Bronchial epithelial cell (primary cell): ENCODE measurements at regions not wholly inside any gene's neighbourhood (a gene's known extent, or its start where the extent isn't known, plus 50 kb on each side); places are given as distances from the start of the nearest gene placed in this dataset.
"Not testable (repeated sequence)": the region's sequence is repeated elsewhere in the genome, so short reads cannot be mapped to it uniquely, and the experiment has no call there.

Source experiments
- DNase-seq: peaks from one replicate; pipeline ENCODE4 v3.0.0-alpha.2; 2010; ENCODE audit warnings: low read depth
- FAIRE-seq: peaks from 2 replicates; lab custom pipeline; 2011; peaks lifted over from hg19 to GRCh38; lab: Jason Lieb, UNC
- H3K27me3 ChIP-seq: 2 replicates; pipeline ENCODE4 v1.5.1; 2011; ENCODE audit warnings: low read length; ENCODE audit not compliant: control insufficient read depth, insufficient read depth
- H3K36me3 ChIP-seq: 2 replicates; pipeline ENCODE4 v1.5.1; 2011; ENCODE audit warnings: low read length; ENCODE audit not compliant: control insufficient read depth, insufficient read depth
- H3K4me3 ChIP-seq: 2 replicates; pipeline ENCODE4 v1.5.1; 2011; ENCODE audit warnings: mild to moderate bottlenecking, low read depth, low read length, control low read depth
- CTCF ChIP-seq: IDR thresholded peaks from 2 replicates; pipeline ENCODE4 v1.5.1; 2011; ENCODE audit warnings: mild to moderate bottlenecking, moderate library complexity, low read length, control low read depth, inconsistent platforms; ENCODE audit not compliant: insufficient read depth, severe bottlenecking

GRCh38 chr2:77867146-77867545 is 345.0 kb upstream of the LRRTM4 start:
- FAIRE-seq (no peak), DNase-seq (no peak)
- no peak for TF ChIP-seq CTCF
- Histone ChIP-seq H3K4me3 (no peak overlapping the region), H3K36me3 (no peaks in the 10 kb centered on the region), H3K27me3 (no peaks in the 10 kb centered on the region)

DNA sequence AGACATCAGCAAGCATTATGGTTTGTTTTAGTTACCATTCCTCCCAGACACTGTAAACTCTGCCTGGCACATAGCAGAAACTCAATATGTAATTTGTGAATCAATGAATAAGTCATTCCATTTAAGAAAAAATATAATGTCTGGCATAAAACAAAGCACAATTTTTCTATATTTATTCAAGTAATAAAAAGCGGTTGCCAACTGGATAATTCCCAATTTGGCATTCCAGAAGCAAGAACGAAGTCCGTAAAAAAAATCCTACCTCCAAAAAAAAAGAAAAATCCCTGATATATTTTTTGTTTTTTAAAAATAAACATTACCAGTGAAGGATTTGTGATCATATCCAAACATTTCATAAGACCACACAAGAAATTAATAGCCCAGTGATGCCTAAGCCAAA is 351.3 kb upstream of the LRRTM4 start:
- TF ChIP-seq CTCF, result no peak
- Histone ChIP-seq H3K27me3 (no peaks in the 10 kb centered on the region), H3K36me3 (no peaks in the 10 kb centered on the region), H3K4me3 (no peak overlapping the region)
- FAIRE-seq, result no peak
- no peak for DNase-seq

DNA sequence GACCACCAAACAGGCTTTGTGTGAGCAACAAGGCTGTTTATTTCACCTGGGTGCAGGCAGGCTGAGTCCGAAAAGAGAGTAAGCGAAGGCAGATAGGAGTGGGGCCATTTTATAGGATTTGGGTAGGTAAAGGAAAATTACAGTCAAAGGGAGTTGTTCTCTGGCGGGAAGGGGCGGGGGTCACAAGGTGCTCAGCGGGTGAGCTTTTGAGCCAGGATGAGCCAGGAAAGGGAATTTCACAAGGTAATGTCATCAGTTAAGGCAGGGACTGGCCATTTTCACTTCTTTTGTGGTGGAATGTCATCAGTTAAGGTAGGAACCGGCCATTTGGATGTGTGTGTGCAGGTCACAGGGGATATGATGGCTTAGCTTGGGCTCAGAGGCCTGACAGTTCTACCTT is 378.0 kb upstream of the LRRTM4 start:
- not testable (repeated sequence) for H3K36me3 ChIP-seq, H3K4me3 ChIP-seq, FAIRE-seq, DNase-seq, H3K27me3 ChIP-seq

GRCh38 chr2:77910136-77910535 is 388.0 kb upstream of the LRRTM4 start:
- Histone ChIP-seq H3K27me3 (no peaks in the 10 kb centered on the region), H3K36me3 (no peaks in the 10 kb centered on the region), H3K4me3 (no peak overlapping the region)
- DNase-seq, result no peak
- no peak for FAIRE-seq
- no peak for TF ChIP-seq CTCF

DNA sequence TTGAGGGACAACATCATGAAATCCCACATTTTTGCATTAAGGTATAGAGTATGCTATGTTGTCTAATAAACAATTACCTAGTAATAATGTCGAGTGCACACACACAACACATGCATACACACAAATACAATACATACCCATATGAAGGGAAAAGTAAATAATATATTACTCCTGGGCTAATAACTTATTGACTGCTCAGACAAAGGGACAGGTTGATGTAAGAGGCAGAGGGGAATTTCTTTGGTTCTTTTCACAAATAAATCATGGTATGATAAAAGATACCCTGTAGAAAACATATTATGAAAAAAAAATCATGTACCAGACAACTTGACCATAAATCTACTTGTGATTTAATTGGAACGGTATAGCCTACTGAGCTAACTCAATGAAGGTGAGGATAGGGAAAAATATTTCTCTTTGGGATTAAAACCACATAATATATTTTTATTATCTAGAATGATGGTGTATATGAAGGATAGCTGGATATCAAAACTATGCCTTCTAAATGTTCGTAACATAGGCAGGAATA is 398.7 kb upstream of the LRRTM4 start:
- no peak overlapping the region for H3K4me3 ChIP-seq
- DNase-seq (no peak), FAIRE-seq (no peak)
- no peaks in the 10 kb centered on the region for H3K27me3 ChIP-seq
- no peak for TF ChIP-seq CTCF
- no peaks in the 10 kb centered on the region for H3K36me3 ChIP-seq

DNA sequence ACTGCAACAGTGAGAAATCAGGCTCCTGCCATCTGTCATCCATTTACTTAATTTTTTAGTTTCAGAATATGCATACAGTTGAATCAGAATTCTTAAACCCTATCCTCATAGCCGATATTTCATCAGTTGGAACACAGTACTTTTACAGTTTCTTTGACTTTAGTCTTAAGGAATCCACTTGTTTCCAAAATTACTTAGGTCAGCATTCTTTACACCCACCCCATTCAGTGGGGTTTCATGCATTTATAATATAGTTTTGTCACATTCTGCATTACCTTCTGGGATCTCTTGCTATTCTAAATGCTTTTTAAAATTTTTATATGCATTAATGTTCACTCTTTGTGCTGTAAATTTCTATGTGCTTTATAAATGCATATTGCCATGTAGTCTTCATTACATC is 400.4 kb upstream of the LRRTM4 start:
- no peak for FAIRE-seq
- no peak for DNase-seq
- Histone ChIP-seq H3K36me3 (no peaks in the 10 kb centered on the region), H3K27me3 (no peaks in the 10 kb centered on the region), H3K4me3 (no peak overlapping the region)
- TF ChIP-seq CTCF, result no peak
